ENCODE measurements at regions not wholly inside any gene's neighbourhood (a gene's known extent, or its start where the extent isn't known, plus 50 kb on each side); places are given as distances from the start of the nearest gene placed in this dataset.
"Not testable (repeated sequence)": the region's sequence is repeated elsewhere in the genome, so short reads cannot be mapped to it uniquely, and the experiment has no call there.

DNA sequence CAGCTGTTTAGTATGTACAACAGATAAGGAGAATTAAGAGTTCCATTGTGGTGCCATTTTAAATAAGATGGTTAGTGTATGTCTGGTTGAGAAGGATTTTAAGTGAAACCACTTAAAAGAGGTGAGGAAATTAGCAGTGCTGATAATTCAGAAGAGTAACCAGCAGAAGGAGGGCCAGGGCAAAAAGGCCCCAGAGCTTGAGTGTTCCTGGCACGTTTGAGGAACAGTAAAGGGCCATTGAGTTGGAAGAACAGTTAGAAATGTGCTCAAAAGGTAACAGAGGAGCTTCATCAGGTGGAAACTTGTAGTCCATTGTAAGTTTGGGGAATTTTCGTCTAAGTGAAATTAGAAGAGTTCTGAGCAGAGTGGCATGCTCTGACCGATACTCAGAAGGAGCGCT is 606.2 kb upstream of the ZFP42 start:
- Histone ChIP-seq H3K36me3 (no peaks in the 10 kb centered on the region), H3K27ac (no peak overlapping the region), H3K4me1 (no peaks in the 10 kb centered on the region), H3K9me3 (no peaks in the 10 kb centered on the region), H3K27me3 (no peaks in the 10 kb centered on the region), H3K4me3 (no peak overlapping the region)
- intact Hi-C loops (cut with DNase I): no loop called here
- TF ChIP-seq POLR2A (IDR thresholded peaks at IDR 0.05): no peak
- WGBS (ENCODE audit: insufficient coverage, low coverage, low lambda C conversion rate, missing lambda C conversion rate): 56% methylated on average over 3 of the region's 4 CpGs
- DNase-seq (no peak), ATAC-seq (no peak)

DNA sequence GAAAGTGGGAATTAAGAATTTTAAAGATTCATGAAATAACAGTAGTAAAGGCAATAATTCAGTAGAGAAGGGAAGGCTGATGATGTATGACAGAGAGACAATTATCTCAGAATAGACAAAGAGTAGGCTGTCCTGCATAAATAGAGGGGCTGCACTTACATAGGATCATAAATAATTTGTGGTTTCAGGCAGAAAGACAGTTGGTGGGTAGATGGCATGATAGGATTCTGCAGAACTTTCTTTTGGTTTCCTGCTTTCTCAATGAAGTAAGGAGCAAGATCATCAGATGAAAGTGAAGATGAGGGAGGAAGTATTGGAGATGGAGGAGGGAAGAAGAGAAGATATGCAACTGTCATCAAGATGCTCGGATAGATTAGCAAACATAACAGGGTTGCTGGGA is 604.9 kb upstream of the ZFP42 start:
- Histone ChIP-seq H3K4me1 (no peaks in the 10 kb centered on the region), H3K27ac (no peak overlapping the region), H3K4me3 (no peak overlapping the region), H3K9me3 (no peaks in the 10 kb centered on the region), H3K27me3 (no peaks in the 10 kb centered on the region), H3K36me3 (no peaks in the 10 kb centered on the region)
- TF ChIP-seq POLR2A (IDR thresholded peaks at IDR 0.05): no peak
- TF ChIP-seq, protein P1, sequence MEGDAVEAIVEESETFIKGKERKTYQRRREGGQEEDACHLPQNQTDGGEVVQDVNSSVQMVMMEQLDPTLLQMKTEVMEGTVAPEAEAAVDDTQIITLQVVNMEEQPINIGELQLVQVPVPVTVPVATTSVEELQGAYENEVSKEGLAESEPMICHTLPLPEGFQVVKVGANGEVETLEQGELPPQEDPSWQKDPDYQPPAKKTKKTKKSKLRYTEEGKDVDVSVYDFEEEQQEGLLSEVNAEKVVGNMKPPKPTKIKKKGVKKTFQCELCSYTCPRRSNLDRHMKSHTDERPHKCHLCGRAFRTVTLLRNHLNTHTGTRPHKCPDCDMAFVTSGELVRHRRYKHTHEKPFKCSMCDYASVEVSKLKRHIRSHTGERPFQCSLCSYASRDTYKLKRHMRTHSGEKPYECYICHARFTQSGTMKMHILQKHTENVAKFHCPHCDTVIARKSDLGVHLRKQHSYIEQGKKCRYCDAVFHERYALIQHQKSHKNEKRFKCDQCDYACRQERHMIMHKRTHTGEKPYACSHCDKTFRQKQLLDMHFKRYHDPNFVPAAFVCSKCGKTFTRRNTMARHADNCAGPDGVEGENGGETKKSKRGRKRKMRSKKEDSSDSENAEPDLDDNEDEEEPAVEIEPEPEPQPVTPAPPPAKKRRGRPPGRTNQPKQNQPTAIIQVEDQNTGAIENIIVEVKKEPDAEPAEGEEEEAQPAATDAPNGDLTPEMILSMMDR (IDR thresholded peaks at IDR 0.05): no peak
- WGBS (ENCODE audit: insufficient coverage, low coverage, low lambda C conversion rate, missing lambda C conversion rate): 54% methylated on average over 1 of the region's 1 CpG
- intact Hi-C loops (cut with DNase I): no loop called here
- ATAC-seq (no peak), DNase-seq (no peak)

DNA sequence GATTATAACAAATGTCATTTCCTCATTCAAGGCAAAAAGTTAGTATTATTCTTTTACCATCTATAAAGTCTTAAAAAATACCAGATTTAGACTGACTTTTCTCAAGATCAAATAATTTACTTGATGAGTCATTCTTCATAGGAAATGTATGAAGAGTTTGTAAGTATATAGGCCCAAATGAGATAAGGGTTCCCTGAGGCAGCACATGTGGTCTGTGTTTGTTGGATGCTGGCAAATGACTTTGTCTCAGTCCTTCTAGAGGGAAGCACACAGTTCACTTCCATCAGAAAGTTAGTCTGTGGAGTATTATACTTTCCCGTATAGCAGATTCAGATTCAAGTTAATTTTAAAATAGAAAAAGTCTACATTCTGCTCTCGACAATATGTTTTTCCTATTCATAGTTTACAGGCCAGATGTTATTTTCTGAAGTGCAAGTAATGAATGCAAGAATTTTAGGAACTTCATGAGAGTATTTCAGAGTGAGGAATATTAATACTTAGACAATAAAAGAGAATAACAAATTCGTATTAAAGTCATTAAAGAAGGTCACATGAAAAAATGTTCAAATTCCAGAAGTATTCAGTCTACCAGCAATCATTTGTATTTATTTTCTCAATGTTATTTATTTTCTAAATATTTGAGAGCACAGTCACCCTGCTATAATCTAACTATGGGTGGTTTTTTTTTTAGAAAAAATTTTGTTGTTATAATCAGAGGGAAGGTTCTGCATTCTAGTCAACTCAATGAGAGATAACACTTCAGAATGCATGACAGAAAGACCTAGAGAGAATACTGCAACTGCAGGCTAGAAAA is 601.8 kb upstream of the ZFP42 start:
- Histone ChIP-seq H3K27me3 (no peaks in the 10 kb centered on the region), H3K4me3 (no peak overlapping the region), H3K36me3 (no peaks in the 10 kb centered on the region), H3K4me1 (no peaks in the 10 kb centered on the region), H3K9me3 (no peaks in the 10 kb centered on the region), H3K27ac (no peak overlapping the region)
- TF ChIP-seq POLR2A (IDR thresholded peaks at IDR 0.05): no peak
- TF ChIP-seq, protein P1 (IDR thresholded peaks at IDR 0.05): no peak
- no peak for ATAC-seq
- intact Hi-C loops (cut with DNase I): no loop called here
- no peak for DNase-seq
- WGBS (ENCODE audit: insufficient coverage, low coverage, low lambda C conversion rate, missing lambda C conversion rate): 32% methylated on average over 3 of the region's 3 CpGs

DNA sequence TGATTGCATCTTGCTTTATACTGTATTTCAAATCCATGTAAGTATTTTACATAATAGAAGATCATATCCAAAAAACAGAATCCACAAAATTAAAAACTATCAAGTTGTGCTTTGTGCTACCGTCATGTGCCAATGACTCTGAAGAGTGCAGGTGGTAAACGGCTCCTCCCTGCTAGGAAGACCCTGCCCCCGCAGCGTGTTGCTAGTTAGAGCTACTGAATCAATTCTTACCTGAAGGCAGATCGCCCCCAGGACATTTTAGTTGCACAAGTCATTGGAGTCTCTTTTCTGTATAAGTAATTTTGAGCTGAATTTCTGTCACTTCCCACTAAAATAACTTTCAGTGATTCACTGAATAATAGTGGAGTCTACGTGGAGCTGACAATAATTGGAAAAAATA is 599.5 kb upstream of the ZFP42 start:
- Histone ChIP-seq H3K4me1 (no peaks in the 10 kb centered on the region), H3K36me3 (no peaks in the 10 kb centered on the region), H3K9me3 (no peaks in the 10 kb centered on the region), H3K27ac (no peak overlapping the region), H3K27me3 (no peaks in the 10 kb centered on the region), H3K4me3 (no peak overlapping the region)
- DNase-seq (no peak), ATAC-seq (no peak)
- intact Hi-C loops (cut with DNase I): no loop called here
- WGBS (ENCODE audit: insufficient coverage, low coverage, low lambda C conversion rate, missing lambda C conversion rate): 41% methylated on average over 5 of the region's 6 CpGs
- TF ChIP-seq, protein P1 (IDR thresholded peaks at IDR 0.05): no peak
- no peak for TF ChIP-seq POLR2A (IDR thresholded peaks at IDR 0.05)

DNA sequence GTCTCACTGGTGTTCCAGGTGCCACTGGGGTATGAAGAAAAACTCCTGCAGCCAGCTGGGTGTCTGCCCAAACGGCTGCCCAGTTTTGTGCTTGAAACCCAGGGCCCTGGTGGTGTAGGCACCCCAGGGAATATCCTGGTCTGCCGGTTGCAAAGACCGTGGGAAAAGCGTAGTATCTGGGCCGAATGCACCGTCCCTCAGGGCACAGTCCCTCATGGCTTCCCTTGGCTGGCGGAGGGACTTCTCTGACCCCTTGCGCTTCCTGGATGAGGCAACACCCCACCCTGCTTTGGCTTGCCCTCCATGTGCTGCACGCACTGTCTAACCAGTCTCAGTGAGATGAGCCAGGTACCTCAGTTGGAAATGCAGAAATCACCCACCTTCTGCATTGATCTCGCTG is 587.1 kb upstream of the ZFP42 start:
- H3K9me3 ChIP-seq; H3K4me3 ChIP-seq; H3K27me3 ChIP-seq; ATAC-seq; H3K27ac ChIP-seq; intact Hi-C loops (cut with DNase I); DNase-seq; H3K4me1 ChIP-seq; H3K36me3 ChIP-seq: not testable (repeated sequence)
- WGBS (ENCODE audit: insufficient coverage, low coverage, low lambda C conversion rate, missing lambda C conversion rate): 50% methylated on average over 1 of the region's 10 CpGs
